NCI-H1105 treated with DMSO at 0.1 percent for 48 hours (cell line): ENCODE measurements at regions not wholly inside any gene's neighbourhood (a gene's known extent, or its start where the extent isn't known, plus 50 kb on each side); places are given as distances from the start of the nearest gene placed in this dataset.

ENCODE experiments used
- DNase-seq: peaks from one replicate; lab custom pipeline; 2025; lab: John Stamatoyannopoulos, UW

GRCh38 chr2:120976501-120977307, 241.0 kb downstream of the GLI2 start:
- no peak for DNase-seq

- DNase-seq = no peak
These were observed 242.1 kb downstream of the GLI2 start for GRCh38 chr2:120977582-120978358.

- DNase-seq = no peak
These were observed 242.8 kb downstream of the GLI2 start for GRCh38 chr2:120978359-120979050.

GRCh38 chr2:120979398-120979797, 243.7 kb downstream of the GLI2 start:
- DNase-seq = no peak

GRCh38 chr2:120979921-120980320, 244.3 kb downstream of the GLI2 start:
- no peak for DNase-seq

GRCh38 chr2:120981443-120981842, 245.8 kb downstream of the GLI2 start:
- DNase-seq = no peak

- DNase-seq = no peak
These were observed 246.9 kb downstream of the GLI2 start for GRCh38 chr2:120982598-120982997.

GRCh38 chr2:120983344-120983743, 247.7 kb downstream of the GLI2 start:
- DNase-seq = no peak

- DNase-seq = no peak
These were observed 248.4 kb downstream of the GLI2 start for GRCh38 chr2:120984046-120984445.

GRCh38 chr2:120984452-120985173, 248.9 kb downstream of the GLI2 start:
- no peak for DNase-seq

- no peak for DNase-seq
These were observed 249.7 kb downstream of the GLI2 start for GRCh38 chr2:120985174-120985996.

GRCh38 chr2:120985997-120986651, 250.5 kb downstream of the GLI2 start:
- DNase-seq = no peak

- DNase-seq = no peak
These were observed 251.4 kb downstream of the GLI2 start for GRCh38 chr2:120986898-120987650.

- no peak for DNase-seq
These were observed 252.5 kb downstream of the GLI2 start for GRCh38 chr2:120988051-120988699.

- DNase-seq = no peak
These were observed 253.2 kb downstream of the GLI2 start for GRCh38 chr2:120988700-120989511.

GRCh38 chr2:120989512-120990441, 254.1 kb downstream of the GLI2 start:
- no peak for DNase-seq

- DNase-seq = no peak
These were observed 254.8 kb downstream of the GLI2 start for GRCh38 chr2:120990451-120990871.
